Progenitor cell of endocrine pancreas (in vitro differentiated cells): ENCODE measurements at regions not wholly inside any gene's neighbourhood (a gene's known extent, or its start where the extent isn't known, plus 50 kb on each side); places are given as distances from the start of the nearest gene placed in this dataset.

Experiments used
- DNase-seq: peaks from one replicate; pipeline ENCODE4 v3.0.0; 2021; ENCODE audit warnings: low spot score; ENCODE audit not compliant: unreplicated experiment
- H3K27ac Mint-ChIP-seq: 2 replicates; pipeline ENCODE4 v1.8.0; 2021; ENCODE audit warnings: mild to moderate bottlenecking, moderate library complexity, mixed read lengths
- H3K27me3 Mint-ChIP-seq: 2 replicates; pipeline ENCODE4 v1.8.0; 2021; ENCODE audit warnings: mixed read lengths
- H3K36me3 Mint-ChIP-seq: 2 replicates; pipeline ENCODE4 v1.8.0; 2022; ENCODE audit warnings: mixed read lengths; ENCODE audit not compliant: insufficient read depth
- H3K4me1 Mint-ChIP-seq: 2 replicates; pipeline ENCODE4 v1.8.0; 2021; ENCODE audit warnings: low read depth, mixed read lengths
- H3K4me3 Mint-ChIP-seq: 2 replicates; pipeline ENCODE4 v1.8.0; 2021; ENCODE audit warnings: low read depth, mild to moderate bottlenecking, moderate library complexity, mixed read lengths
- H3K9me3 Mint-ChIP-seq: 2 replicates; pipeline ENCODE4 v1.8.0; 2021; ENCODE audit warnings: low read depth, mixed read lengths
- TF ChIP-seq, protein P1 (sequence below): fragments of 200-600 bp; sonication (generic); IDR thresholded peaks from one replicate; pipeline ENCODE4 v1.5.0; 2021; ENCODE audit warnings: antibody characterized with exemption, mild to moderate bottlenecking; ENCODE audit not compliant: unreplicated experiment

DNA sequence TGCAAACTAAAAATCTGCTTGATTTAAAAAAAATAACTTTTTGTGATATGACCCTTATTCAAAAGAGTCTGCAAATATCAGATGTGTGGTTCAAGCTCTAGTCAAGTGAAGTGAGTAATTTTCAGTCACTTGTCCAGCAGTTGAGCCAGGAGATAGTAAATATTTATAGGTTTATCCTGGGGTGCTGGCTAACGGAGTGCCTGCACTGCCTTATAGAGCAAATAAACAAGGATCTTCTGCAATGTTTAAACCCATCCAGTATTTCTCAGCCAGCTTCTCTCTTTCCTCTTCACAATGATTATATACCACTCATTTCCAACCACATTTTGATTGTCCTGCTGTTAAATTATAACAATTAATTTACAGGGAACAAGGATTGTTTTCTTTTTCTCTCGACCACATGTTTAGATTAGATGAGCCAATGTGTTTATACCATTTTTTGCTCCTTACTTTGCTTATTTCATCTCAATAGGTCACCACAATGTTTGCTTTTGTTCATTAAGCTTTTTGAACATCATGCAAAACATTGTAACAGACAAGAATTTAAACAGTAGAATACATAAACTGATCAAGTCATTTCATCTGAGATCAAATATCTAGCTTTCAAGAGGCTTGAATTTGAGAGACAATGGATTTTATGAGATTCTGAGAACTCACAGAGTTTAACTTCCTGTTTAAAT is 60.3 kb upstream of the GREM2 start:
- Mint-ChIP-seq H3K36me3 (no peaks in the 10 kb centered on the region), H3K27ac (no peak overlapping the region), H3K9me3 (no peaks in the 10 kb centered on the region), H3K4me3 (no peak overlapping the region), H3K27me3 (no peaks in the 10 kb centered on the region), H3K4me1 (no peaks in the 10 kb centered on the region)
- TF ChIP-seq, protein P1, sequence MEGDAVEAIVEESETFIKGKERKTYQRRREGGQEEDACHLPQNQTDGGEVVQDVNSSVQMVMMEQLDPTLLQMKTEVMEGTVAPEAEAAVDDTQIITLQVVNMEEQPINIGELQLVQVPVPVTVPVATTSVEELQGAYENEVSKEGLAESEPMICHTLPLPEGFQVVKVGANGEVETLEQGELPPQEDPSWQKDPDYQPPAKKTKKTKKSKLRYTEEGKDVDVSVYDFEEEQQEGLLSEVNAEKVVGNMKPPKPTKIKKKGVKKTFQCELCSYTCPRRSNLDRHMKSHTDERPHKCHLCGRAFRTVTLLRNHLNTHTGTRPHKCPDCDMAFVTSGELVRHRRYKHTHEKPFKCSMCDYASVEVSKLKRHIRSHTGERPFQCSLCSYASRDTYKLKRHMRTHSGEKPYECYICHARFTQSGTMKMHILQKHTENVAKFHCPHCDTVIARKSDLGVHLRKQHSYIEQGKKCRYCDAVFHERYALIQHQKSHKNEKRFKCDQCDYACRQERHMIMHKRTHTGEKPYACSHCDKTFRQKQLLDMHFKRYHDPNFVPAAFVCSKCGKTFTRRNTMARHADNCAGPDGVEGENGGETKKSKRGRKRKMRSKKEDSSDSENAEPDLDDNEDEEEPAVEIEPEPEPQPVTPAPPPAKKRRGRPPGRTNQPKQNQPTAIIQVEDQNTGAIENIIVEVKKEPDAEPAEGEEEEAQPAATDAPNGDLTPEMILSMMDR: no peak
- no peak for DNase-seq

DNA sequence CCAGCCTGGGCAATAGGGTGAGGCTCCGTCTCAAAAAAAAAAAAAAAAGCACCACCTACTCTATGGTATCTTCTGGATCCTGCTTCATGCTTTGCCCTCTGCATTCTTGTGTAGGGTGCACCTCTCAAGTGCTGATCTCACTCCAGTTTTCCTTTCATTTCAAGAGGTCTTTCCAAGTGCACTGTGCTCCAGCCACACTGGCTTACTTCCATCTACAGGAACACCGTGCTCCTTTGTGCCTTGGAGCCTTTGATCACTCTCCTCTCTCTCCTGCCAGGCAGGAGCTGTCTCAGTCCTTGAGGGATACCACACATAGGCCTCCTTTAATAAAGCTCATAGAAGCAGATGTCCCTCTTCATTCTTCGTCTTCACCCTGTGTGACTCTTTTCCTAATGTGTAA is 55.4 kb upstream of the GREM2 start:
- H3K27ac Mint-ChIP-seq: no peak overlapping the region
- peaks cover 3% of the 10 kb centered on the region for H3K9me3 Mint-ChIP-seq
- TF ChIP-seq, protein P1: no peak
- no peaks in the 10 kb centered on the region for H3K36me3 Mint-ChIP-seq
- DNase-seq: no peak
- no peaks in the 10 kb centered on the region for H3K27me3 Mint-ChIP-seq
- H3K4me3 Mint-ChIP-seq: no peak overlapping the region
- no peaks in the 10 kb centered on the region for H3K4me1 Mint-ChIP-seq

DNA sequence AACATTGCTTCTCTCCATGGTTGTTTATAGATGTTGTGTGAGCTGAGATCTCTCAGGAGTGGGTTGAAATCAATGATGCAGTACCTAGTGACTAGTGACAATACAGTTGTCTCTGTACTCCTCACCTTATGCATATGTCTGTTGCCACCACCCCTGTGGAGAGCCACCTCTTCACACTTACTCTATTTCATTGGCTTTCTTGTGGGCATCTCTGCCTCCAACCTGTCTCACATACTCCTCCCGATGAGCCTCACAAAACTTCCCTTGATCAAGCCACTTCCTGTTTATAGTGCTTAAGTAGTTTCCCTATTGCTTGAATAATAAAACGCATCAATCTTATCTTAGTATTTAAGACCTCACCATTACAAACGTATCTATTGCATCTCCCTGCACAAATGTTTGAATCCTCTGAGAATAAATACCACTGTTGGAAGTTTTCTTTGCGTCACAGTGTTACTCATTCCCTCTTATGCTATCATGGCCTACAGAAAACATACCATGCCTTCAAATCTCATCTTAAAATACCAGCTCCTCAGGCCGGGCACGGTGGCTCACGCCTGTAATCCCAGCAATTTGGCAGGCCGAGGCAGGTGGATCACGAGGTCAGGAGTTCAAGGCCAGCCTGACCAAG is 54.7 kb upstream of the GREM2 start:
- H3K27me3 Mint-ChIP-seq: peaks cover 3% of the 10 kb centered on the region
- no peak overlapping the region for H3K27ac Mint-ChIP-seq
- H3K36me3 Mint-ChIP-seq: no peaks in the 10 kb centered on the region
- no peak for DNase-seq
- H3K4me3 Mint-ChIP-seq: no peak overlapping the region
- peaks cover 3% of the 10 kb centered on the region for H3K9me3 Mint-ChIP-seq
- TF ChIP-seq, protein P1: no peak
- no peaks in the 10 kb centered on the region for H3K4me1 Mint-ChIP-seq

DNA sequence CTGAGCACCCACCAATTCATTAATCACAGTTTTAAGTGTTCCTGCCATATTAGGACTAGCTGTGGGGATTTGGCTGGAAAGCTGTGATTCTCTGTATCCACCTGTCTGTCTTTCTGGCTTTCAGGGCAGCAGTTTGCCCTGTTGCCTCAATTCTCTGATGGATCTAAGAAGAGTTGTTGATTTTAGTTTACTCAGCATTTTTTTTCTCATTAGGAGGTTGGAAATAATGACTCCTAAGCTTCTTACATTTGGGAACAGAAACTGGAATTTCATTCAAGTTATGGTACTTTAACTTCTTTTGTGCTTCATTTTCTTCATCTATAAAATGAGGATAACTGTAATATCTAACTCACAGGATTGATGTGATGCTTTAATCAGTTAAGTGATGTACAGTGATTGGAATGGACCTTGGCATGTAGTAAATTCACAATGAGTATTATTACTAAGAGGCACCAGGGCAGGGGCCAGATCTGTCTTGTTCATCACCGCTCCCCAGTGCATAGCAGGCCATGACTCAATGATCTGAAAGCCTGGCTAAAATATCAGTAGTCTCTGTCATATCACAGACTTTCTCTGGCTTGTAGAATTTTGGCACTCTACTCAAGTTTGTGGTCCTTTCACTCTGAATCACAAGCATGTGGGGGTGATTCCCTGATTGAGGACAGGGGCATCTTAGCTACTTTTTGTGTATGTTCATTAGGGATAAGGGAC is 51.4 kb upstream of the GREM2 start:
- H3K36me3 Mint-ChIP-seq: no peaks in the 10 kb centered on the region
- no peak for DNase-seq
- H3K4me3 Mint-ChIP-seq: no peak overlapping the region
- H3K27ac Mint-ChIP-seq: no peak overlapping the region
- TF ChIP-seq, protein P1: no peak
- peaks cover 3% of the 10 kb centered on the region for H3K9me3 Mint-ChIP-seq
- H3K27me3 Mint-ChIP-seq: peaks cover 11% of the 10 kb centered on the region
- no peaks in the 10 kb centered on the region for H3K4me1 Mint-ChIP-seq
